NOMO-1 (cell line): ENCODE measurements at regions not wholly inside any gene's neighbourhood (a gene's known extent, or its start where the extent isn't known, plus 50 kb on each side); places are given as distances from the start of the nearest gene placed in this dataset.
"Not testable (repeated sequence)": the region's sequence is repeated elsewhere in the genome, so short reads cannot be mapped to it uniquely, and the experiment has no call there.

Experiments used
- DNase-seq, 2 experiments: peaks; one replicate each; lab custom pipeline; 2025; ENCODE audit not compliant: unreplicated experiment in 2 of 2; lab: John Stamatoyannopoulos, UW

DNA sequence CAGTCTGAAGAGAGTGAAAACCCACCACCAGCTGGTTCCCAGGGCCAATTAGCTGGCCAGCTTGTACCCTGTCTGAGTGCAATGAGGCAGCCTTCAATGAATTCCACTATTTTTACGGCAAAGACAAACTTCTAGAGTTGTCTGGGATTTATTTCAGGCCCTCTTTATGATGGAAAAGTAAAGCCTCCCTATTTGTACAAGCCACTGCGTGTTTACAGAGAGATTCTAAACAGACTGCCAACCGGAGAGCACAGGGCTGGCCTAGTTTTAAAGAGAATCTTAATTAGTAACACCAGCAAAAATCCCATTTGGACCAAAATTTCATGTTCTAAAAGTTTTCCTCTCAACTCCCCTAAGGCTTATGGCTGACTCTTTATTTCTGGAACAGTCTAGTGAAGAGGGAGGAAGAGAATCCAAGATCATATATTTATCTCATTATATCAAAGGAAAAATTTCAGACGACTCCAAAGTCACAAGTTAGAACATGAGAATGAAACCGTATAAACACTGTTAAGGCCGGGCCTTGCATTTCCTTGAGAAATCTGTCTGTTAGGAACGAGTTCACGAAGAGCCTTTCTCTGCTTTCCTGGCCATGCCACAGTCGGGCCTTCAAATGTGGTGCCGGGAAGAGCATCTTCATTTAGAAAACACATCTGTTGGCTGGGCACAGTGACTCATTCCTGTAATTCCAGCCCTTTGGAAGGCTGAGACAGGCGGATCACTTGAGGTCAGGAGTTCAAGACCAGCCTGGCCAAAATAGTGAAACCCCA is 724.6 kb upstream of the NRP1 start:
- DNase-seq: no peak

GRCh38 chr10:34055410-34055985 is 721.0 kb upstream of the NRP1 start:
- not testable (repeated sequence) for DNase-seq

DNA sequence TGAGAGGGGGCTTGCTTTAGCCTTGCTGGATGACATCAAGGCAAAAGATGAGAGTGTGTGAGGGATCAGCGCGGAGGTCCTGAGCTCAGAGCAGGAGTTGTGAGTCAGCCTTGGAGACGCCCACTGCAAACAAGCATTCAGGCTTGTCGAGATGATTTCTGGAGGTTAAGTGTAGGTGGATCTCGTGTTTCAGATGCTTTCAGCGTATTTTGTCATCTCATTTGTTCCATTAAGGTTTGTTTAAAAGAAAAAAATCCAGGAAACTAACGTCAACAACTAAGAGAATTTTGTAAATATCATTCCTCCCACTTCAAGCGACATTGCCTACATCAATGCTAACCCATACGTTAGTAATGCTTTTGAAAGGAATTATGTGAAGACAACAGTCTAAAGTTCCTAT is 715.4 kb upstream of the NRP1 start:
- no peak for DNase-seq

DNA sequence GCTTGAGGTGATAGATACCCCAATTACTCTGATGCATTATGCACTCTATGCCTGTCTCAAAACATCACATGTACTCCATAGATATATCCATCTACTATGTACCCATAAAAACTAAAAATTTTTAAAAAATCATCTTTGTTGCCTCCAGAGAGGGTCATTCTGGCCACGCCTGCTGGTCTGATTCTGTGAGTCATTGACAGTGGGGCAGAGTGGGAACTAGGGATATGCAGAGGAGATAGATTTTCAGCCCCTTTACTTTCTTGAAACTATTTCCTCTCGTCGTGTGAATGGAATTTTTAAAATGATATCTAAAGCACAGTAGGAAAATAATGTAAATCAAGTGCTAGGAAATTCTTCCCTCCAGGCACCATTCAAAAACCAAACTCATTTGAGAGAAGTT is 715.0 kb upstream of the NRP1 start:
- no peak for DNase-seq

DNA sequence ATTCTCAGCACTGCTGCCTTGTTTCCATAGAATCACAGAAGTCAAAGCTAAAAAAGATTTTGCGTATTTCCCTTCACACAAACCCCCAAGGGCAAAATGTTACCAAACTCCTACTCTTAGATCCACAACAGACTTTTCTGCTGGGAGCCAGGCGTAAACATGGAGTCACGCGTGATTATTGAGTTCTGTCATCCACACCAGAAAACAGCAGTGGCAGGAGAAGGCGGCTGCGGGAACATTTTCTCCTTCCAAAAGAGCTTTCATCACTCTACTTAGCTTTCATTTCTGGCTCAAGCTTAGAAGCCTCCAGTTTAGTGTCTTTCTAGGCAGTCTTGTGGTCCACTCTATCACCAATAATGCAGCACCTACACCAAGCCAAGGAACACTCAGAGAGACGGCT is 712.9 kb upstream of the NRP1 start:
- no peak for DNase-seq

DNA sequence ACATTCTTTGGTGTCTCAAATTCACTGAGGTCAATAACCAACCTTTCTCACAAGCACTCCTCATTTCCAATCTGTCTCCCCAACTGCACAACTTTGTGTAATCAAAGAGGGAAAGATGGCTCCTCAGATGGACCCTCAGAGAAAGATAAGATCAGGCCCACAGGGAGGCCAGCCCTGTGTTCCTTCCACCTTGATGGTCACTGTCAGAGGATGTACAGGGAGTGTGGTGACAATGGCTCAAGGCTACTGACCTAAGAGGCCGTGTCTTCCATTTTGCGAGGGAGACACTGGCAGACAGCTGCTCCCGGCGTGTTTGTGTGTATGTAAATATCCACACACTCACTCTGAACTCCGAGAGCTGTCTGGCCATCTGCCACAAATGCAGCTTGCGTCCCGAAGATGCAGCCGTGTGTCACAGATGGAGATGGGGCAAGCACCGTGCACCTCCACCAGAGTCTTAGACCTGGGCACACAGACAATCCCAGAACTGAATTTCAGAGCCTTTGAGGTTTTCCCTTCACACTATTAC is 712.1 kb upstream of the NRP1 start:
- no peak for DNase-seq

DNA sequence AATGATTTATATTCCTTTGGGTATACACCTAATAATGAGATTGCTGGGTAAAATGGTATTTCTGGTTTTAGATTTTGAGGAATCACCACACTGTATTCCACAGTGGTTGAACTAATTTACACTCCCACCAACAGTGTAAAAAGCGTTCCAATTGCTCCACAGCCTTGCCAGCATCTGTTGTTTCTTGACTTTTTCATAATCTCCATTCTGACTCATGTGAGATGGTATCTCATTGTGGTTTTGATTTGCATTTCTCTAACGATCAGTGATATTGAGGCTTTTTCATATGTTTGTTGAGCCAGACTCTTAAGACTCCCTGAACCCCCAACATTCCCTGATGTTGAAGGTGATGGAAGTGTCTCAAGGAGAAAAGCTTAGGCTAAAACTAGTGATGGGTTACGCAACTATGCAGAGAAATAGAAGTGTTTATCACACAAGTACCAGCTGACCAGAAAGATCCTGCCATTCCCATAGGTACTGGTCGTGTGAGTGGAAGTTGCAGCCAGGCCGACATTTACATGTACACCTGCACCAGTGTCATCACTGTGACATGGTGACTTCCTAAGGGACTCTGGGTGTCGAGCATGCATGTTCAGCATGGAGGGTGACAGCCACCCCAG is 711.2 kb upstream of the NRP1 start:
- no peak for DNase-seq

- DNase-seq: no peak
Measured at GRCh38 chr10:34041871-34042270, 707.4 kb upstream of the NRP1 start.

DNA sequence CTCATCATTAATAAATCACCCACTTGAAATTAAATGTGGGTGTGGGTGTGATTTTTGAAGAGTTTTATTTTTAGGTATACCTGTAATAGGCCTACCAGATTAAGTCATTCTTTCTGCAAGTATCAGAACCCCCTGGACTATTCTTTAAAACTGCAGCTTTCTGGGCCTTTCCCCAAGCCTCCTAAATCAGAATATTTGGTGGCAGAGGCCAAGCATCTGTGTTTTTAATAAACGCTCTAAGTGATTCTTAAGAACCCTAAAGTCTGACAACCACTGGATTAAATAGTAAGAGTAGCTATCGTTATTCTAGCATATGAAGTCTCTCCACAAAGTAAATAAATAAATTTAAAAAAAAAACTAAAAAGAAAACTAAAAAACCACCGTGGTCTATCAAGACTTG is 703.0 kb upstream of the NRP1 start:
- DNase-seq: no peak

- not testable (repeated sequence) for DNase-seq
Measured at GRCh38 chr10:34035241-34035790, 700.8 kb upstream of the NRP1 start.

DNA sequence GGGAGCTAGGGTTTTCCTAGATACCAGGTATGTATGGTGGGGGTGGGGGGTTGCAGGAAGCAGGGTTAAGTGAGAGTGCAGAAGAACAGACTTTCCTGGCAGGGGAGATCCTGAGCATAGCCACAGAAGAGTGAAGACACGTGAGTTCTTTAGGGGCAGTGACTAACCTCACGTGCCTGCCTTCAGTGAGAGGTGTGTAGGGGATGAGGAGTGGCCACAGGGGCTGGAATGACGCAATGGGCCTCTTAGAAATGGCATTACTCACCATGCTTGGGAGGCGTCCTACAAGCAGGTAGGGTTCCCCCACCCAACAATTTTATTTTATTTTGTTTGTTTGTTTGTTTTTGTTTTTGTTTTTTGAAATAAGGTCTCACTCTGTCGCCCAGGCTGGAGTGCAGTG is 698.6 kb upstream of the NRP1 start:
- DNase-seq: no peak

GRCh38 chr10:34032564-34032963 is 698.1 kb upstream of the NRP1 start:
- no peak for DNase-seq

DNA sequence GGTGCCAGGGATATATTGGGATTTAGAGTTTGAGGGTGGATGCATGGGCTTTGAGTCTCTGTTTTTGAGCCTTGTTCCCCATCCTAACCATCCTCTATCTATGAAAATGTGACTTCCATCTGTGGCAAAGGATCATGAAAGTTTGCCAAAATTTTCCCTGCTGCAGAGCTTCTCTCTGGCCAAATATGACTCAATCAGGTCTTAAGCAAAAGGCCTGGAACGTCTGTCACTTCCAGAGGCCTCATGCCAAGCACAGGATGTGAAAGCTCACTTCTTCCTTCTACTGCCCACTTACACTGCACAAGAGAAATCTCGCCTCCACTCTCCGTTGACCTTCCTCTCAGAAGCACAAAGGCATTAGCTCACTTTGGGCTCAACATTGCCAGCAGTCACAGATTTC is 696.9 kb upstream of the NRP1 start:
- DNase-seq: no peak

DNA sequence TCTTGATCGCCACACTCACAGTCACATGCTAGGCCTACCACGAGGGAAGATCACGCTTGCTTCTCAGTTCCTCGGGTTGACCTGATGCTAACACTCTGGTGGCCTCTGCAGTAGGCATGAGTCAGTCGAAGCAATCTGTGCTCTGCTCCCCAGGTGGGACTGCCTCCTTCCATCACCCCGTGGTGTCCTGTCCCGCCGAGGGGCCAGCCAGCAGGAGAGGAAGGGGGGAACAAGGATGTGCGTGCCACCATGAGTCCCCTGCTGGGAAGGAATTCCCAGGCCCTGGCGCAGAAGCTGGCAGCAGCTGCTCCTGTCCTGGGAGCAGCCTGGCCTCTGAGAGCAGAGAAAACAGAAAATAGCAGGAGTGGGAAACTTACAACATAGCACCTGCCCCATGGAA is 695.0 kb upstream of the NRP1 start:
- DNase-seq: no peak

DNA sequence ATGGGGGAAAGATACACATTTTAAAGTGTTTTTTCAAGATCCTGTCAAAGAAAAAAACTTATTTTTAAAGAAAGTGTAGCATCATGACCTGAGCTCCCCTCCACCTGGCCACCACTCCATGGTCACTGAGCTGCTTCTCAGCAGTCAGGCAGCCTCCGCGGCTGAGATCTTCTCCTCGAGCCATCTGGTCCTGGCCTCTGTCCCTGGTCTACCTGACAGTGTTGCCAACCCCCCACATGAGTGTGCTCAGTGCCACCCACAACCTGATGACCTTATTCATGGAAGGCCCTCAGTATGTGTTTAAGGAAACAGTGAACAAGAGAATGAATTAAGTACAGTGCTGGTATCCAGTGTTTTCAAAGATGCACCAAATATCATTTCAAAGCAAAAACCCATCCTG is 694.5 kb upstream of the NRP1 start:
- DNase-seq: no peak

DNA sequence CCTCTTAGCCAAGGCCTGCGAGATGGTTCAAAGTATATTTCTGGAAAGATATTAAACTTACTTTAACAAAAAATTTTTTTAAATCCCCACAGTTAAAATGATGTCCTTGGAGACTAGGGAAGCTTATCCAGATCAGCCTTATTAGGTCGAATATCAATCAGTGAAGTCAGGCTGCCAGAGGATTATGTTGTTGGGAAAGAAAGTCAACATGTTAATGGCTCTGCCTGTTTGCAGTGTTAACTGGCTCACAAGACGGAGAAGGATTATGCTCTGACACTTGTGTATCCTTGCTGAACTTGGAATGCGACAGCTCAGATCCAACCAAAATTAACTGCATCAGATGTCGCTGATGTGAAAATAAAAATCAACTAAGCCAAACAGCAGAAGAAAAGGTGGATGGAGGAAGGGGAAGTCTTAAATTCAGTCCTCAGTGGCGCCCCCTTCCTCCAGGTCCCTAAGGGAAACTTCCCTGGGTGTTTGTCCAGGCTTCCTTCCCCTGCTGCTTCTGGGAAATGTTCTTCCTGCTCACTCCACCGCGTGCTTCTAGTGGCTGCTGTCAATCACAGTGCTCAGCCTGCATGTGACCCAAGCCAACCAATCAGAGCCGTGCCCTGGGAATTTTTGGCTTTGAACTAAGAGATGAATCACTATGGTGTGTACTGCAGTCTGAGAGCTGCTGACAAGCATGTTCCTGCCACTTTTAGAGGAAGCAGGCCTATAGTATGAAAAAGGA is 690.4 kb upstream of the NRP1 start:
- no peak for DNase-seq

DNA sequence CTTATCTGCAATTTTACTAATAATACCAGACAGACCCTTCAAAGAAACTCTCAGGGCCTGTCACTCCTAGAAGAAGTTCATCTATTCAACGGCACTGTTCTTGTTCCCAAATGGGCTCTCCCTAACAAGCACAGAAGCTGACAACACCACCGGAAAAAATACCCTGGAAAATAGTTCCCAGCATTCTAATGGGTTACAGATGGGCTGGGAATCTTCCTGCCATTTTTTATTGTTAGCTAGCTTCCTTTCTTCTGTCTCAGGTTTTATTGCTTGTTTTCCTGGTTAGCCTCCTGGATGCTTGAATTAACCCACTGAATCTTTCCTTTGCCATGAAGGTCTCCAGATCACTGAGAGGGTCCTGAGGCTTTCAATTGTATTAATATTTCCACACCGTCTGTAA is 689.8 kb upstream of the NRP1 start:
- DNase-seq: no peak

DNA sequence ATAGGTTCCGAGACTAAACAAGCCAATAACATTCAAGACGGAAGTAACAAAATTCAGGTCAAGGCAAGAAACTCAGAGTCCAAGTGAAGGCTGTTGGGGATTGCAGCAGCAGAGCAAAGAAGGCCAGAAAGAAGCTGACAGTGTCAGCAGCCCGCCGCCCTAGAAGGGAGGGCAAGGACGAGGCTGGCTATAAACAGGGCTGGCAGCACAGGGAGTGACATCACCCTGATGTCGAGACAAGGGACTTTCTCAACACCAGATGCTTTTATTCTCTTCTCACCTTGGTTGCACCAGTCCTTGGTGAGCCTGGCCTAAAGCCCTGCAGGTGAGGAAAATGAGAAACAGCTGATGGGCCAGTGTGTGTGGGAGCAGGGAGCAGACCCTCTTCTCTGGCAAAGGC is 687.7 kb upstream of the NRP1 start:
- no peak for DNase-seq

- DNase-seq: no peak
Measured at GRCh38 chr10:34018784-34019183, 684.3 kb upstream of the NRP1 start.

DNA sequence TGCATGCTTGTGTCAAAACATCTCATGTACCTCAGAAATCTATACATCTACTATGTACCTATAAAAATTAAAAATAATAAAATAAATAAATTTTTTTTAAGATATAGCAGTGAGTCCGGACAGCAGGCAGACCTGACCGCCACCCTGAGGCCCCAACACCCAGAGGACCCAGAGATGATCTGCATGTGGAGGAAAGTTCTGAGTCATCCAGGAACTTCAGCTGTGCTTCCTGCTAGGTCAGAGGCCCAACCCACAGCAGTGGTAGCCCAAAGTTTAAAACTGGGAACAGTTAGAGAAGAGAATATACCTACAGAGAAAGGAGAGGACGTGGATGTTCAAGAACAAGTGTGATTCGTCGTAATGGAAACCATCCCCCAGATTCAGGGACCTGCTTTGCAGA is 683.7 kb upstream of the NRP1 start:
- DNase-seq: no peak

DNA sequence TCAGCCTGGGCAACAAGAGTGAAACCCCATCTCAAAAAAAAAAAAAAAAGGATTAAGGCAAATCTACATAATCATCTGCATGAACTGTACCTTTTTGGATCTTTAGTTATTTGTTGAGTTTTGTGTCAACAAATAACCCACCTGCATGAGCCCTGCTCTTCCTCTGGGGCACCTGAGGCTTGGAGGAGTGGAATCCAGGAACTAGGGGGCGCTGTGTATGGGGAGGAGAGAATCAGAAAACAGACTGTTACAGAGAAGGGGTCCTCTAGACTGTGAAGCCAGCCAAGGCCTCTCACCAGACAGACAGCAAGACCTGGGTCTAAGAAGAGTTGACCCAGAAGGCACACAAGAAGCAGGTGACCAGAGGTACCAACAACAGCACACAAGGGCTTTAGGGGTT is 682.8 kb upstream of the NRP1 start:
- DNase-seq: no peak
